Astrocyte (in vitro differentiated cells and primary cell): ENCODE measurements at regions not wholly inside any gene's neighbourhood (a gene's known extent, or its start where the extent isn't known, plus 50 kb on each side); places are given as distances from the start of the nearest gene placed in this dataset.

Experiments used
- DNase-seq: peaks from one replicate; pipeline ENCODE4 v3.0.0-alpha.2; 2010; ENCODE audit warnings: low read depth
- FAIRE-seq: peaks from 2 replicates; lab custom pipeline; 2011; peaks lifted over from hg19 to GRCh38; lab: Jason Lieb, UNC
- H2AFZ ChIP-seq: 2 replicates; pipeline ENCODE4 v1.6.0; 2012; ENCODE audit warnings: low read depth, low read length, inconsistent platforms
- H3K27ac ChIP-seq: 2 replicates; pipeline ENCODE4 v1.5.1; 2011; ENCODE audit warnings: low read depth, low read length, inconsistent platforms
- H3K27me3 ChIP-seq: 2 replicates; pipeline ENCODE4 v1.6.0; 2011; ENCODE audit warnings: low read length, inconsistent platforms; ENCODE audit not compliant: insufficient read depth
- H3K36me3 ChIP-seq: 2 replicates; pipeline ENCODE4 v1.5.1; 2011; ENCODE audit warnings: low read length, inconsistent platforms; ENCODE audit not compliant: insufficient read depth
- H3K4me1 ChIP-seq: 2 replicates; pipeline ENCODE4 v1.5.1; 2011; ENCODE audit warnings: low read length, inconsistent platforms; ENCODE audit not compliant: insufficient read depth
- H3K4me2 ChIP-seq: 2 replicates; pipeline ENCODE4 v1.6.0; 2012; ENCODE audit warnings: low read length, inconsistent platforms
- H3K4me3 ChIP-seq: 2 replicates; pipeline ENCODE4 v1.5.1; 2011; ENCODE audit warnings: low read depth, mild to moderate bottlenecking, low read length, inconsistent platforms; ENCODE audit not compliant: insufficient read depth
- H3K79me2 ChIP-seq: 2 replicates; pipeline ENCODE4 v1.6.0; 2012; ENCODE audit warnings: mild to moderate bottlenecking, low read length, inconsistent platforms; ENCODE audit not compliant: insufficient read depth
- H3K9ac ChIP-seq: 2 replicates; pipeline ENCODE4 v1.6.0; 2012; ENCODE audit warnings: mild to moderate bottlenecking, low read length, inconsistent platforms
- H3K9me3 ChIP-seq: 2 replicates; pipeline ENCODE4 v1.5.1; 2012; ENCODE audit warnings: low read depth, mild to moderate bottlenecking, low read length, inconsistent platforms; ENCODE audit not compliant: insufficient read depth
- H4K20me1 ChIP-seq: 2 replicates; pipeline ENCODE4 v1.6.0; 2012; ENCODE audit warnings: low read length, inconsistent platforms; ENCODE audit not compliant: insufficient read depth
- H3K27ac Mint-ChIP-seq: one replicate; pipeline ENCODE4 v1.8.0; 2021; ENCODE audit warnings: mild to moderate bottlenecking, mixed read lengths; ENCODE audit not compliant: unreplicated experiment
- H3K27me3 Mint-ChIP-seq: one replicate; pipeline ENCODE4 v1.8.0; 2021; ENCODE audit warnings: low read depth, mixed read lengths; ENCODE audit not compliant: unreplicated experiment
- H3K36me3 Mint-ChIP-seq: one replicate; pipeline ENCODE4 v1.8.0; 2021; ENCODE audit warnings: low read depth, mixed read lengths; ENCODE audit not compliant: unreplicated experiment
- H3K4me1 Mint-ChIP-seq: one replicate; pipeline ENCODE4 v1.8.0; 2021; ENCODE audit warnings: low read depth, mixed read lengths; ENCODE audit not compliant: unreplicated experiment
- H3K4me3 Mint-ChIP-seq: one replicate; pipeline ENCODE4 v1.8.0; 2021; ENCODE audit warnings: mild to moderate bottlenecking, moderate library complexity, mixed read lengths; ENCODE audit not compliant: unreplicated experiment
- H3K9me3 Mint-ChIP-seq: one replicate; pipeline ENCODE4 v1.8.0; 2021; ENCODE audit warnings: mild to moderate bottlenecking, mixed read lengths; ENCODE audit not compliant: unreplicated experiment
- CTCF ChIP-seq: IDR thresholded peaks from 2 replicates; pipeline ENCODE4 v1.5.1; 2011; ENCODE audit warnings: low read depth, mild to moderate bottlenecking, inconsistent platforms, low read length, moderate library complexity; ENCODE audit not compliant: insufficient read depth
- EZH2 ChIP-seq: IDR thresholded peaks from 2 replicates; pipeline ENCODE4 v1.6.1; 2012; ENCODE audit warnings: mild to moderate bottlenecking, low read length, inconsistent platforms; ENCODE audit not compliant: insufficient read depth

GRCh38 chr16:31819386-31819785 lies 54.2 kb upstream of the ZNF267 start:
- no peak overlapping the region for H3K9ac ChIP-seq
- H3K4me2 ChIP-seq = no peak overlapping the region
- Mint-ChIP-seq H3K27ac (no peak overlapping the region), H3K27me3 (no peaks in the 10 kb centered on the region), H3K4me3 (no peak overlapping the region), H3K4me1 (no peaks in the 10 kb centered on the region), H3K9me3 (peaks cover 11% of the 10 kb centered on the region), H3K36me3 (no peaks in the 10 kb centered on the region)
- H3K36me3 ChIP-seq = no peaks in the 10 kb centered on the region
- H3K9me3 ChIP-seq = peaks cover 3% of the 10 kb centered on the region
- no peak overlapping the region for H3K4me3 ChIP-seq
- FAIRE-seq (no peak), DNase-seq (no peak)
- no peak overlapping the region for H2AFZ ChIP-seq
- H3K27me3 ChIP-seq = no peaks in the 10 kb centered on the region
- TF ChIP-seq CTCF (no peak), EZH2 (no peak)
- no peaks in the 10 kb centered on the region for H4K20me1 ChIP-seq
- H3K79me2 ChIP-seq = no peaks in the 10 kb centered on the region
- H3K4me1 ChIP-seq = no peaks in the 10 kb centered on the region
- H3K27ac ChIP-seq = no peak overlapping the region

GRCh38 chr16:31819948-31820347 lies 53.7 kb upstream of the ZNF267 start:
- H3K79me2 ChIP-seq = no peaks in the 10 kb centered on the region
- H3K4me1 ChIP-seq = no peaks in the 10 kb centered on the region
- Mint-ChIP-seq H3K4me1 (no peaks in the 10 kb centered on the region), H3K4me3 (no peak overlapping the region), H3K27ac (no peak overlapping the region), H3K27me3 (no peaks in the 10 kb centered on the region), H3K9me3 (peaks cover 11% of the 10 kb centered on the region), H3K36me3 (no peaks in the 10 kb centered on the region)
- H4K20me1 ChIP-seq = no peaks in the 10 kb centered on the region
- H3K27me3 ChIP-seq = no peaks in the 10 kb centered on the region
- H2AFZ ChIP-seq = no peak overlapping the region
- no peak overlapping the region for H3K27ac ChIP-seq
- H3K9ac ChIP-seq = no peak overlapping the region
- no peak for DNase-seq
- FAIRE-seq = no peak
- H3K4me3 ChIP-seq = no peak overlapping the region
- H3K36me3 ChIP-seq = no peaks in the 10 kb centered on the region
- TF ChIP-seq CTCF (no peak), EZH2 (no peak)
- peaks cover 3% of the 10 kb centered on the region for H3K9me3 ChIP-seq
- no peak overlapping the region for H3K4me2 ChIP-seq
